GM21515 (cell line): ENCODE measurements at regions not wholly inside any gene's neighbourhood (a gene's known extent, or its start where the extent isn't known, plus 50 kb on each side); places are given as distances from the start of the nearest gene placed in this dataset.
"Not testable (repeated sequence)": the region's sequence is repeated elsewhere in the genome, so short reads cannot be mapped to it uniquely, and the experiment has no call there.

Source experiments
- ATAC-seq: cut with Tn5 transposase; IDR thresholded peaks from one replicate; pipeline ENCODE4 v1.9.1; 2021; ENCODE audit not compliant: unreplicated experiment

- ATAC-seq, result no peak
Measured at GRCh38 chr2:8232871-8233270, 449.0 kb upstream of the ID2 start.

- peak; percentile 32 for ATAC-seq
Measured at GRCh38 chr2:8234253-8234652, 447.6 kb upstream of the ID2 start.

GRCh38 chr2:8234757-8235374 is 447.0 kb upstream of the ID2 start:
- ATAC-seq, result peak; percentile 94

- no peak for ATAC-seq
Measured at GRCh38 chr2:8235419-8235818, 446.4 kb upstream of the ID2 start.

GRCh38 chr2:8236391-8236790 is 445.5 kb upstream of the ID2 start:
- no peak for ATAC-seq

- ATAC-seq, result no peak
Measured at GRCh38 chr2:8238521-8239230, 443.2 kb upstream of the ID2 start.

- no peak for ATAC-seq
Measured at GRCh38 chr2:8239531-8240088, 442.2 kb upstream of the ID2 start.

GRCh38 chr2:8241317-8241716 is 440.5 kb upstream of the ID2 start:
- ATAC-seq, result no peak

- ATAC-seq, result no peak
Measured at GRCh38 chr2:8242739-8243138, 439.1 kb upstream of the ID2 start.

GRCh38 chr2:8243748-8244400 is 438.0 kb upstream of the ID2 start:
- no peak for ATAC-seq

GRCh38 chr2:8244639-8245038 is 437.2 kb upstream of the ID2 start:
- ATAC-seq, result no peak

- no peak for ATAC-seq
Measured at GRCh38 chr2:8246137-8246536, 435.7 kb upstream of the ID2 start.

GRCh38 chr2:8247905-8248622 is 433.8 kb upstream of the ID2 start:
- ATAC-seq, result no peak

GRCh38 chr2:8248623-8248957 is 433.3 kb upstream of the ID2 start:
- ATAC-seq, result no peak

- no peak for ATAC-seq
Measured at GRCh38 chr2:8249141-8249540, 432.7 kb upstream of the ID2 start.

GRCh38 chr2:8249769-8250168 is 432.1 kb upstream of the ID2 start:
- ATAC-seq, result no peak

- ATAC-seq, result not testable (repeated sequence)
Measured at GRCh38 chr2:8250290-8250689, 431.6 kb upstream of the ID2 start.

- no peak for ATAC-seq
Measured at GRCh38 chr2:8251291-8251690, 430.6 kb upstream of the ID2 start.

GRCh38 chr2:8251856-8252255 is 430.0 kb upstream of the ID2 start:
- ATAC-seq, result no peak

GRCh38 chr2:8252997-8253694 is 428.7 kb upstream of the ID2 start:
- peak; percentile 88 for ATAC-seq

GRCh38 chr2:8253781-8254180 is 428.1 kb upstream of the ID2 start:
- ATAC-seq, result no peak
